OCI-LY3 (cell line): ENCODE measurements at regions not wholly inside any gene's neighbourhood (a gene's known extent, or its start where the extent isn't known, plus 50 kb on each side); places are given as distances from the start of the nearest gene placed in this dataset.

Experiments used
- H2AFZ ChIP-seq: fragments of 200-600, 300-600 bp; shearing (Covaris generic); 2 replicates; pipeline ENCODE4 v1.6.0; 2014; ENCODE audit warnings: antibody characterized with exemption, low read depth, low read length
- H3K27ac ChIP-seq: fragments of 200-600, 300-600 bp; sonication (generic); 2 replicates; pipeline ENCODE4 v1.5.1; 2014; ENCODE audit warnings: mild to moderate bottlenecking, low read length, moderate library complexity, mixed read lengths
- H3K27me3 ChIP-seq: fragments of 200-600, 300-600 bp; sonication (generic); 2 replicates; pipeline ENCODE4 v1.6.1; 2014; ENCODE audit warnings: low read depth, low read length, mixed read lengths
- H3K36me3 ChIP-seq: fragments of 200-600, 300-600 bp; sonication (generic); replicated peaks from 2 replicates; pipeline ENCODE3; 2014; ENCODE audit warnings: low read depth, low read length, mixed read lengths
- H3K4me1 ChIP-seq: fragments of 300-600, 200-600 bp; sonication (generic); 2 replicates; pipeline ENCODE4 v1.6.1; 2014; ENCODE audit warnings: low read length, mixed read lengths
- H3K4me2 ChIP-seq: fragments of 200-600, 300-600 bp; sonication (generic); 2 replicates; pipeline ENCODE4 v1.6.1; 2014; ENCODE audit warnings: low read length, mixed read lengths
- H3K4me3 ChIP-seq: fragments of 300-600, 200-600 bp; sonication (generic); 2 replicates; pipeline ENCODE4 v1.5.1; 2014; ENCODE audit warnings: antibody characterized with exemption, mild to moderate bottlenecking, low read length, moderate library complexity
- H3K79me2 ChIP-seq: fragments of 300-600, 200-600 bp; shearing (Covaris generic); 2 replicates; pipeline ENCODE4 v1.6.1; 2014; ENCODE audit warnings: mild to moderate bottlenecking, low read length, mixed read lengths
- H3K9ac ChIP-seq: fragments of 300-600, 200-600 bp; shearing (Covaris generic); 2 replicates; pipeline ENCODE4 v1.6.0; 2014; ENCODE audit warnings: mild to moderate bottlenecking, low read length, moderate library complexity
- H3K9me3 ChIP-seq: fragments of 200-600, 300-600 bp; shearing (Covaris generic); 2 replicates; pipeline ENCODE4 v1.6.1; 2014; ENCODE audit warnings: low read length, mixed read lengths; ENCODE audit not compliant: insufficient read depth
- H4K20me1 ChIP-seq: fragments of 200-600, 300-600 bp; sonication (generic); 2 replicates; pipeline ENCODE4 v1.6.1; 2016; ENCODE audit warnings: low read length, mixed read lengths; ENCODE audit not compliant: insufficient read depth
- CTCF ChIP-seq: fragments of 200-600, 300-600 bp; sonication (generic); IDR thresholded peaks from 2 replicates; pipeline ENCODE4 v1.5.1; 2014; ENCODE audit warnings: antibody characterized with exemption, low read length, low read depth
- EZH2phosphoT487 ChIP-seq: fragments of 200-600 bp; shearing (Covaris generic); IDR thresholded peaks from 2 replicates; pipeline ENCODE4 v1.6.1; 2018; ENCODE audit warnings: antibody characterized with exemption, mixed run types, low read depth

- no peaks in the 10 kb centered on the region for H3K4me1 ChIP-seq
- no peaks in the 10 kb centered on the region for H4K20me1 ChIP-seq
- H3K4me2 ChIP-seq: no peak overlapping the region
These were observed 307.1 kb downstream of the TLE1 start for GRCh38 chr9:81382281-81382680.

GRCh38 chr9:81381694-81382093 lies 307.7 kb downstream of the TLE1 start:
- Histone ChIP-seq H4K20me1 (no peaks in the 10 kb centered on the region), H3K27ac (no peak overlapping the region), H3K4me3 (no peak overlapping the region), H3K9ac (no peak overlapping the region), H3K27me3 (no peaks in the 10 kb centered on the region), H2AFZ (no peak overlapping the region), H3K79me2 (no peaks in the 10 kb centered on the region), H3K4me1 (no peaks in the 10 kb centered on the region), H3K4me2 (no peak overlapping the region), H3K9me3 (no peaks in the 10 kb centered on the region), H3K36me3 (no peaks in the 10 kb centered on the region)
- TF ChIP-seq CTCF (no peak), EZH2phosphoT487 (no peak)

More at GRCh38 chr9:81382281-81382680, 307.1 kb downstream of the TLE1 start:
- Histone ChIP-seq H3K27me3 (no peaks in the 10 kb centered on the region), H3K9me3 (no peaks in the 10 kb centered on the region), H3K4me3 (no peak overlapping the region), H3K9ac (no peak overlapping the region), H3K27ac (no peak overlapping the region), H3K79me2 (no peaks in the 10 kb centered on the region), H3K36me3 (no peaks in the 10 kb centered on the region), H2AFZ (no peak overlapping the region)
- TF ChIP-seq EZH2phosphoT487 (no peak), CTCF (no peak)

GRCh38 chr9:81380504-81381359 lies 308.6 kb downstream of the TLE1 start:
- no peaks in the 10 kb centered on the region for H3K9me3 ChIP-seq
- no peaks in the 10 kb centered on the region for H4K20me1 ChIP-seq
- no peak for TF ChIP-seq EZH2phosphoT487
- TF ChIP-seq CTCF: no peak
- no peaks in the 10 kb centered on the region for H3K36me3 ChIP-seq
- H2AFZ ChIP-seq: no peak overlapping the region
- no peaks in the 10 kb centered on the region for H3K79me2 ChIP-seq
- no peak overlapping the region for H3K27ac ChIP-seq
- H3K27me3 ChIP-seq: no peaks in the 10 kb centered on the region
- H3K4me3 ChIP-seq: no peak overlapping the region
- H3K4me2 ChIP-seq: no peak overlapping the region
- no peaks in the 10 kb centered on the region for H3K4me1 ChIP-seq
- H3K9ac ChIP-seq: no peak overlapping the region

GRCh38 chr9:81379655-81380054 lies 309.7 kb downstream of the TLE1 start:
- Histone ChIP-seq H3K27ac (no peak overlapping the region), H3K9me3 (no peaks in the 10 kb centered on the region), H3K27me3 (no peaks in the 10 kb centered on the region), H3K4me1 (peaks cover 5% of the 10 kb centered on the region), H3K36me3 (no peaks in the 10 kb centered on the region), H2AFZ (no peak overlapping the region), H3K4me2 (no peak overlapping the region), H4K20me1 (no peaks in the 10 kb centered on the region), H3K9ac (no peak overlapping the region), H3K79me2 (no peaks in the 10 kb centered on the region), H3K4me3 (no peak overlapping the region)
- TF ChIP-seq CTCF (no peak), EZH2phosphoT487 (no peak)
